ENCODE measurements at regions not wholly inside any gene's neighbourhood (a gene's known extent, or its start where the extent isn't known, plus 50 kb on each side); places are given as distances from the start of the nearest gene placed in this dataset.
"Not testable (repeated sequence)": the region's sequence is repeated elsewhere in the genome, so short reads cannot be mapped to it uniquely, and the experiment has no call there.

GRCh38 chr10:63054889-63055611 lies 78.1 kb upstream of the NRBF2 start:
- peaks cover 3% of the 10 kb centered on the region for H3K4me1 Mint-ChIP-seq (ENCODE audit: unreplicated experiment)
- no peaks in the 10 kb centered on the region for H3K27me3 Mint-ChIP-seq (ENCODE audit: unreplicated experiment)
- no peaks in the 10 kb centered on the region for H3K9me3 Mint-ChIP-seq (ENCODE audit: unreplicated experiment)
- DNase-seq (ENCODE audit: low spot score) = no peak
- TF ChIP-seq, protein P1, sequence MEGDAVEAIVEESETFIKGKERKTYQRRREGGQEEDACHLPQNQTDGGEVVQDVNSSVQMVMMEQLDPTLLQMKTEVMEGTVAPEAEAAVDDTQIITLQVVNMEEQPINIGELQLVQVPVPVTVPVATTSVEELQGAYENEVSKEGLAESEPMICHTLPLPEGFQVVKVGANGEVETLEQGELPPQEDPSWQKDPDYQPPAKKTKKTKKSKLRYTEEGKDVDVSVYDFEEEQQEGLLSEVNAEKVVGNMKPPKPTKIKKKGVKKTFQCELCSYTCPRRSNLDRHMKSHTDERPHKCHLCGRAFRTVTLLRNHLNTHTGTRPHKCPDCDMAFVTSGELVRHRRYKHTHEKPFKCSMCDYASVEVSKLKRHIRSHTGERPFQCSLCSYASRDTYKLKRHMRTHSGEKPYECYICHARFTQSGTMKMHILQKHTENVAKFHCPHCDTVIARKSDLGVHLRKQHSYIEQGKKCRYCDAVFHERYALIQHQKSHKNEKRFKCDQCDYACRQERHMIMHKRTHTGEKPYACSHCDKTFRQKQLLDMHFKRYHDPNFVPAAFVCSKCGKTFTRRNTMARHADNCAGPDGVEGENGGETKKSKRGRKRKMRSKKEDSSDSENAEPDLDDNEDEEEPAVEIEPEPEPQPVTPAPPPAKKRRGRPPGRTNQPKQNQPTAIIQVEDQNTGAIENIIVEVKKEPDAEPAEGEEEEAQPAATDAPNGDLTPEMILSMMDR (IDR thresholded peaks at IDR 0.05; ENCODE audit: unreplicated experiment) = no peak
- no peak overlapping the region for H3K27ac Mint-ChIP-seq (ENCODE audit: unreplicated experiment)
- no peaks in the 10 kb centered on the region for H3K36me3 Mint-ChIP-seq (ENCODE audit: low read depth, unreplicated experiment)
- H3K4me3 Mint-ChIP-seq (ENCODE audit: unreplicated experiment) = no peak overlapping the region

DNA sequence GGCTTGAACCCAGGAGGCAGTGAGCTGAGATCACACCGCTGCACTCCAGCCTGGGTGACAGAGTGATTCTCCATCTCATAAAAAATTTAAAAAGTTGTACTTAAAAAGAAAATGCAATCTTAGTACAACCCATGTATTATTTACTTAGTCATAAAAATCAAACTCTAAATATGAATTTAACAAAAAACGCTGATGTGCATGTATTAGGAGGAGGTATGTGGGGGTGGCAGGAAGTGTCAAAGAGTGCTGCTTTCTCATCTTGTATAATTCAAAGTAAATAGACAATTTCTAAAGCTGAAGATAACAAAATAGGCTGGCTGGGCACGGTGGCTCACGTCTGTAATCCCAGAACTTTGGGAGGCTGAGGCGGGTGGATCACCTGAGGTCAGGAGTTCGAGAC lies 81.0 kb upstream of the NRBF2 start:
- Mint-ChIP-seq H3K9me3 (ENCODE audit: unreplicated experiment) (no peaks in the 10 kb centered on the region), H3K27ac (ENCODE audit: unreplicated experiment) (no peak overlapping the region), H3K4me3 (ENCODE audit: unreplicated experiment) (no peak overlapping the region), H3K27me3 (ENCODE audit: unreplicated experiment) (no peaks in the 10 kb centered on the region), H3K36me3 (ENCODE audit: low read depth, unreplicated experiment) (no peaks in the 10 kb centered on the region), H3K4me1 (ENCODE audit: unreplicated experiment) (no peaks in the 10 kb centered on the region)
- DNase-seq (ENCODE audit: low spot score) = no peak
- TF ChIP-seq, protein P1 (IDR thresholded peaks at IDR 0.05; ENCODE audit: unreplicated experiment) = no peak

DNA sequence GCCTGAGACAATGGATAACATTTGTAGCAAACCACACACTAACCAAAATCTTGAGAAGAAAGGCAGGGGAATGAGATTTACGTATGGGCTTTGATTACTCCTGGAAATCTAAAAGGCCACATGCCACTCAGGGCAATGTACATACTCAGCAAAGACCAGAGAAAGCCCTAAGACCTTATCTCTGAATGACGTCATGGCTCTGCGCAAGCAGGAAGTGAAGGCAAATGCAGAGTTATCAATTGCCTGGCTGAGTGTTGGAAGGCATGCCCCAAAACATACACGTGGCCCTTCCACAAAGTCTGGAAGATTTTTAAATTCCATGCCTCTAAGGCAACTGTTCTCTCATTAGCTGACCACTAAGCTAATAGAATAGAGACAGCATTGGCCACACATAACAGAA lies 90.9 kb upstream of the NRBF2 start:
- DNase-seq (ENCODE audit: low spot score) = no peak
- TF ChIP-seq, protein P1 (IDR thresholded peaks at IDR 0.05; ENCODE audit: unreplicated experiment) = no peak
- Mint-ChIP-seq H3K4me1 (ENCODE audit: unreplicated experiment) (no peaks in the 10 kb centered on the region), H3K4me3 (ENCODE audit: unreplicated experiment) (no peak overlapping the region), H3K9me3 (ENCODE audit: unreplicated experiment) (no peaks in the 10 kb centered on the region), H3K27me3 (ENCODE audit: unreplicated experiment) (peaks cover 1% of the 10 kb centered on the region), H3K27ac (ENCODE audit: unreplicated experiment) (no peak overlapping the region), H3K36me3 (ENCODE audit: low read depth, unreplicated experiment) (no peaks in the 10 kb centered on the region)

DNA sequence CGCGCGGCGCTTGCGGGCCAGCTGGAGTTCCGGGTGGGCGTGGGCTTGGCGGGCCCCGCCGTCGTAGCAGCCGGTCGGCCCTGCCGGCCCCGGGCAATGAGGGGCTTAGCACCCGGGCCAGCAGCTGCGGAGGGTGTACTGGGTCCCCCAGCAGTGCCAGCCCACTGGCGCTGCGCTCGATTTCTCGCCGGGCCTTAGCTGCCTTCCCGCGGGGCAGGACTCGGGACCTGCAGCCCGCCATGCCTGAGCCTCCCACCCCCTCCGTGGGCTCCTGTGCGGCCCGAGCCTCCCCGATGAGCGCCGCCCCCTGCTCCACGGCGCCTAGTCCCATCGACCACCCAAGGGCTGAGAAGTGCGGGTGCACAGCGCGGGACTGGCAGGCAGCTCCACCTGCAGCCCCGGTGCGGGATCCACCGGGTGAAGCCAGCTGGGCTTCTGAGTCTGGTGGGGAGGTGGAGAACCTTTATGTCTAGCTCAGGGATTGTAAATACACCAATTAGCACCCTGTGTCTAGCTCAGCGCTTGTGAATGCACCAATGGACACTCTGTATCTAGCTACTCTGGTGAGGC lies 99.4 kb upstream of the NRBF2 start:
- H3K27me3 Mint-ChIP-seq (ENCODE audit: unreplicated experiment); H3K27ac Mint-ChIP-seq (ENCODE audit: unreplicated experiment); H3K9me3 Mint-ChIP-seq (ENCODE audit: unreplicated experiment); H3K4me1 Mint-ChIP-seq (ENCODE audit: unreplicated experiment); DNase-seq (ENCODE audit: low spot score); H3K4me3 Mint-ChIP-seq (ENCODE audit: unreplicated experiment); H3K36me3 Mint-ChIP-seq (ENCODE audit: low read depth, unreplicated experiment): not testable (repeated sequence)

DNA sequence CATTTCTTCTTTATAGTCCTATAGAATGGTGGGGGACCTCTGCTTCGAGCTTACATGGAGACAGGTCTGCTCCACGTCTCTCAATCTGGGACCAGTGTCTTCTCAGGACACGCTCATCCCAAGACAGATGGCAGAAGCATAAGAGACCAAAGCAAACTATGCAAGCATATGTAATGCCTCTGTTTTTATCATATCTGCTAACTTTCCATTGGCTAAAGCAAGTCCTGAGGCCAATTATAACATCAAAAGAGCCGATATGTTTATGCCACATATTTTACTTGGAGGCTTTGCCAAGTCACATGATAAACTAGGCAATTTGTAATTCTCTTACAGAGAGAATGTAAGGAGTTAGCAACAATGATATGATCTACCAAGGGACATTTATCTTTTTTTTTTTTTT lies 102.6 kb upstream of the NRBF2 start:
- Mint-ChIP-seq H3K36me3 (ENCODE audit: low read depth, unreplicated experiment) (no peaks in the 10 kb centered on the region), H3K4me3 (ENCODE audit: unreplicated experiment) (no peak overlapping the region), H3K27ac (ENCODE audit: unreplicated experiment) (no peak overlapping the region), H3K4me1 (ENCODE audit: unreplicated experiment) (no peaks in the 10 kb centered on the region), H3K27me3 (ENCODE audit: unreplicated experiment) (peaks cover 1% of the 10 kb centered on the region), H3K9me3 (ENCODE audit: unreplicated experiment) (no peaks in the 10 kb centered on the region)
- no peak for DNase-seq (ENCODE audit: low spot score)
- TF ChIP-seq, protein P1 (IDR thresholded peaks at IDR 0.05; ENCODE audit: unreplicated experiment) = no peak

All from endothelial cell (in vitro differentiated cells).